Glutamatergic neuron (in vitro differentiated cells): ENCODE measurements at regions not wholly inside any gene's neighbourhood (a gene's known extent, or its start where the extent isn't known, plus 50 kb on each side); places are given as distances from the start of the nearest gene placed in this dataset.
A peak's percentile ranks its signal among the peaks of the same experiment; 100 is the strongest.
"Not testable (repeated sequence)": the region's sequence is repeated elsewhere in the genome, so short reads cannot be mapped to it uniquely, and the experiment has no call there.

Source experiments
- DNase-seq: peaks from one replicate; pipeline ENCODE4 v3.0.0; 2022
- H3K27ac Mint-ChIP-seq: one replicate; pipeline ENCODE4 v1.8.0; 2020; ENCODE audit warnings: mild to moderate bottlenecking, mixed read lengths, inconsistent platforms; ENCODE audit not compliant: unreplicated experiment
- H3K27me3 Mint-ChIP-seq: one replicate; pipeline ENCODE4 v1.8.0; 2020; ENCODE audit warnings: mild to moderate bottlenecking, moderate library complexity, mixed read lengths, inconsistent platforms; ENCODE audit not compliant: unreplicated experiment
- H3K36me3 Mint-ChIP-seq: one replicate; pipeline ENCODE4 v1.8.0; 2020; ENCODE audit warnings: mild to moderate bottlenecking, mixed read lengths, inconsistent platforms; ENCODE audit not compliant: unreplicated experiment
- H3K4me1 Mint-ChIP-seq: one replicate; pipeline ENCODE4 v1.8.0; 2020; ENCODE audit warnings: mild to moderate bottlenecking, low read depth, mixed read lengths, inconsistent platforms; ENCODE audit not compliant: unreplicated experiment
- H3K4me3 Mint-ChIP-seq: one replicate; pipeline ENCODE4 v1.8.0; 2020; ENCODE audit warnings: mild to moderate bottlenecking, mixed read lengths, inconsistent platforms; ENCODE audit not compliant: unreplicated experiment
- H3K9me3 Mint-ChIP-seq: one replicate; pipeline ENCODE4 v1.8.0; 2020; ENCODE audit warnings: mild to moderate bottlenecking, moderate library complexity, mixed read lengths, inconsistent platforms; ENCODE audit not compliant: unreplicated experiment

DNA sequence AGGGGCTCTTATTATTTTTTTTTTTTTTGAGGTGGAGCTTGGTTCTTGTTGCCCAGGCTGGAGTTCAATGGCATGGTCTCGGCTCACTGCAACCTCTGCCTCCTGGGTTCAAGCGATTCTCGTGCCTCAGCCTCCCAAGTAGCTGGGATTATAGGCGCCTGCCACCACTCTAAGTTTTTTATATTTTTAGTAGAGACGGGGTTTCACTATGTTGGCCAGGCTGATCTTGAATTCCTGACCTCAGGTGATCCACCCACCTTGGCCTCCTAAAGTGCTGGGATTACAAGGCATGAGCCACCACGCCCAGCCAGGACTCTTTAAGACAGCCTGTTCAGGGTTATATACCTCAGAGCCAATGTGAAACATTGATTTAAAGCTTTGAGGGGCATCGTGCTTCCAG, 669.7 kb upstream of the TPTE start:
- H3K27ac Mint-ChIP-seq, H3K27me3 Mint-ChIP-seq, H3K4me1 Mint-ChIP-seq, H3K36me3 Mint-ChIP-seq, H3K9me3 Mint-ChIP-seq, DNase-seq, H3K4me3 Mint-ChIP-seq: not testable (repeated sequence)

DNA sequence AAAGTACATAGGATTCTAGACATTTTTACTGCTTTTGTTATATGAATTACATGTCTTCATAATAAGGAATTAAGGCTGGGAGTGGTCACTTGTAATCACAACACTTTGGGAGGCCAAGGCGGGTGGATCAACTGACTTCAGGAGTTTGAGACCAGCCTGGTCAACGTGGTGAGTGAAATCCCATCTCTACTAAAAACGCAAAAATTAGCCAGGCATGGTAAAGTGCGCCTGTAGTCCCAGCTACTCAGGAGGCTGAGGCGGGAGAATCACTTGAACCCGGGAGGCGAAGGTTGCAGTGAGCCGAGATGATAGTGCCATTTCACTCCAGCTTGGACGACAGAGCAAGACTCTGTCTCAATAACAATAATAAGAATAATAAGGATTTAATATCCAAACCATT, 663.8 kb upstream of the TPTE start:
- not testable (repeated sequence) for H3K4me3 Mint-ChIP-seq, DNase-seq, H3K36me3 Mint-ChIP-seq, H3K27ac Mint-ChIP-seq, H3K4me1 Mint-ChIP-seq, H3K27me3 Mint-ChIP-seq
- peaks cover 16% of the 10 kb centered on the region for H3K9me3 Mint-ChIP-seq

- not testable (repeated sequence) for H3K36me3 Mint-ChIP-seq, DNase-seq, H3K4me3 Mint-ChIP-seq, H3K27ac Mint-ChIP-seq, H3K27me3 Mint-ChIP-seq, H3K4me1 Mint-ChIP-seq
- H3K9me3 Mint-ChIP-seq = peaks cover 25% of the 10 kb centered on the region
Measured at GRCh38 chr21:9859865-9860264, 661.5 kb upstream of the TPTE start.

DNA sequence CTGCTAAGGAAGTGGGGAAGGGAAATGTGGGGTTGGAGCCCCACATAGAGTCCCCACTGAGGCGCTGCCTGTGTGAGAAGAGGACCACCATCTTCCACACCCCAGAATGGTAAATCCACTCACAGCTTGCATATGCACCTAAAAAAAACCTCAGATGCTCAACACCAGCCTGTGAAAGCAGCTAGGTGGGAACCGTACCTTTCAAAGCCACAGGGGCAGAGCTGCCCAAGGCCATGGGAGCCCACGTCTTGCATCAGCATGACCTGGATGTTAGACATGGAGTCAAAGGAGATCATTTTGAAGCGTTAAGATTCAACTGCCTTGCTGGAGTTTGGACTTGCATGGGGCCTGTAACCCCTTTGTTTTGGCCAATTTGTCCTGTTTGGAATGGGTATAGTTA, 658.9 kb upstream of the TPTE start:
- not testable (repeated sequence) for H3K4me3 Mint-ChIP-seq
- H3K9me3 Mint-ChIP-seq = peaks cover 27% of the 10 kb centered on the region

DNA sequence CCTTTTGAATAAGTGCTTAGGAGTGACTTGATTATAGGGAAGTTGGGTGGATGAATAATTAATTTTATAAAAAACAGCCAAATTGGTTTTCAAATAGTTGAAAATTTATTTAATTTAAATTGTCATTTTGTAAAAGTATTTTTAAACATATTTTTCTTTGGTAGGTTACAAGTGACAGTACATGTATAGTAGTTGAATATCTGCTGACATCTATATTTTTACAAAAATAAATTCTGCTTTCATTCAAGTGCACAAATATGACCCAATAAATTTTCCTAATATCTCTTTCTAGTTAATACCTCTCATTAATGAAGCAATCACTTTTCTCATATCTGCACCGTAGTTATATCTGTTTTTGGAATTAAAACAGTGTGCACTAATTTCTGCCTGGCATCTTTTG, 653.6 kb upstream of the TPTE start:
- DNase-seq, H3K4me3 Mint-ChIP-seq, H3K36me3 Mint-ChIP-seq, H3K27ac Mint-ChIP-seq, H3K27me3 Mint-ChIP-seq, H3K4me1 Mint-ChIP-seq: not testable (repeated sequence)
- peaks cover 14% of the 10 kb centered on the region for H3K9me3 Mint-ChIP-seq

More for the DNA sequence above, 658.9 kb upstream of the TPTE start:
- H3K4me1 Mint-ChIP-seq, H3K27ac Mint-ChIP-seq, DNase-seq, H3K36me3 Mint-ChIP-seq, H3K27me3 Mint-ChIP-seq: not testable (repeated sequence)

DNA sequence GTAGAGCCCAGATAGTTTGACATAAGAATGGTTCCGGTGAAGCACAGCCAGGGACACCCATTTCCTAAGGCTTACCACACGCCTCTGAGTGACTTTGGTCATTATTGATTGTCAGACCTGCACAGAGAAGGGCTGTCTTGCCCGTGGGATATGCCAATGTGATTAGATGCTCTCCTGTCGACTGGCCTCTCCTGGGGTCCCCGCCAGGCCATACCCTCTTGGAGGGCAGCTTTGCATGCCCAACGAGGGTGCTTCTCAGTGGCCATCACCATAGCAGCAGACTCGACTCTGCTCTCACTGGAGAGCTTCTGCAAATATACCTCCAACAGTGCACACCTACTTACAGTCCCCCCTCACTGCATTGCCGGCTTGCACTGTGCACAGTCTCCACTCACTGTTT, 648.3 kb upstream of the TPTE start:
- H3K4me1 Mint-ChIP-seq, H3K27ac Mint-ChIP-seq, H3K27me3 Mint-ChIP-seq, H3K4me3 Mint-ChIP-seq, H3K9me3 Mint-ChIP-seq, DNase-seq: not testable (repeated sequence)
- H3K36me3 Mint-ChIP-seq = peaks cover 10% of the 10 kb centered on the region

DNA sequence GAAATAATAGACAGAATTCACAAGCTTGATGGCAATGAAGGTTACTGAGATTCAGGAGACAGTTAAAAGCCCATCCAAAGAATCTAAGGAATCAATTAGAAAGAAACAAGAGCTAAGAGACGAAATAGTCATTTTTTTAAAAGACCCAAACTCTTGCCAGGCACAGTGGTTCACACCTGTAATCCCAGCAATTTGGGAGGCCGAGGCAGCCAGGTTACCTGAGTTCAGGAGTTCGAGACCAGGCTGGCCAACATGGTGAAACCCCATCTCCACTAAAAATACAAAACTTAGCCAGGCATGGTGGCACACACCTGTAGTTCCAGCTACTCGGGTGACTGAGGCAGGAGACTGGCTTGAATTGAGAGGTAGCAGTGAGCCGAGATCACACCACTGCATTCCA, 647.2 kb upstream of the TPTE start:
- peaks cover 10% of the 10 kb centered on the region for H3K36me3 Mint-ChIP-seq
- not testable (repeated sequence) for DNase-seq, H3K9me3 Mint-ChIP-seq, H3K4me3 Mint-ChIP-seq, H3K4me1 Mint-ChIP-seq, H3K27me3 Mint-ChIP-seq
- H3K27ac Mint-ChIP-seq = peak overlapping the region; percentile 3

DNA sequence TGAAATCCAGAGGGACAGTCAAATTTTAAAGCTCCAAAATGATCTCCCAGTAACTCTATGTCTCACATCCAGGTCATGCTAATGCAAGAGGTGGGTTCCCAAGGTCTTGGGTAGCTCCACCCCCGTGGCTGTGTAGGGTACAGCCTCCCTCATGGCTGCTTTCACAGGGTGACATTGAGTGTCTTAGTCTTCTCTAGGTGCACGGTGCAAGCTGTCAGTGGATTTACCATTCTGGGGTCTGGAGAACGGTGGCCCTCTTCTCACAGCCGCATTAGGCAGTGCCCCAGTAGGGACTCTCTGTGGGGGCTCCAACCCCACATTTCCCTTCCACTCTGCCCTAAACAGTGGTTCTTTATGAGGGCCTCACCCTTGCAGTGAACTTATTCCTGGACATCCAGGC, 640.0 kb upstream of the TPTE start:
- H3K9me3 Mint-ChIP-seq = peaks cover 32% of the 10 kb centered on the region
- H3K36me3 Mint-ChIP-seq, H3K27ac Mint-ChIP-seq, DNase-seq, H3K27me3 Mint-ChIP-seq, H3K4me3 Mint-ChIP-seq, H3K4me1 Mint-ChIP-seq: not testable (repeated sequence)

GRCh38 chr21:9883047-9883446, 638.3 kb upstream of the TPTE start:
- not testable (repeated sequence) for H3K4me1 Mint-ChIP-seq, H3K36me3 Mint-ChIP-seq, H3K27ac Mint-ChIP-seq, DNase-seq, H3K27me3 Mint-ChIP-seq, H3K4me3 Mint-ChIP-seq
- H3K9me3 Mint-ChIP-seq = peaks cover 32% of the 10 kb centered on the region

GRCh38 chr21:9883571-9884282, 637.7 kb upstream of the TPTE start:
- H3K4me3 Mint-ChIP-seq, DNase-seq, H3K27me3 Mint-ChIP-seq, H3K27ac Mint-ChIP-seq, H3K36me3 Mint-ChIP-seq, H3K4me1 Mint-ChIP-seq: not testable (repeated sequence)
- peaks cover 32% of the 10 kb centered on the region for H3K9me3 Mint-ChIP-seq

GRCh38 chr21:9888500-9888899, 632.9 kb upstream of the TPTE start:
- H3K4me1 Mint-ChIP-seq, H3K27me3 Mint-ChIP-seq, H3K27ac Mint-ChIP-seq, H3K36me3 Mint-ChIP-seq, DNase-seq, H3K4me3 Mint-ChIP-seq: not testable (repeated sequence)
- H3K9me3 Mint-ChIP-seq = peaks cover 14% of the 10 kb centered on the region

DNA sequence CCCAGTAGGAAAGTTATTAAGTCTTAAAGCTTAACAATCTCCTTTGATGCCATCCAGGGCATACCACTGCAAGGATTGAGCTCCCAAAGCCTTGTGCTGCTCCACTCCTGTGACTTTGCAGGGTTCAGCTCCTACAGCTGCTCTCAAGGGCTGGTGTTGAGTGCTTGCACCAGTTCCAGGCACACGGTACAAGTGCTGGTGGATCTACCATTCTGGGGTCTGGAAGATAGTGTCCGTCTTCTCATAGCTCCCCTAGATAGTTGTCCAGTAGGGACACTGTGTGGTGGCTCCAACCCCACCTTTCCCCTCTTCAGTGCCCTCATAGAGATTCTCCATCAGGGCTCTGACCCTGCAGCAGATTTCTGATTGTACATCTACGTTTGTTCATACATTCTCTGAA, 617.8 kb upstream of the TPTE start:
- not testable (repeated sequence) for H3K4me3 Mint-ChIP-seq, H3K27ac Mint-ChIP-seq, H3K4me1 Mint-ChIP-seq, DNase-seq, H3K27me3 Mint-ChIP-seq, H3K9me3 Mint-ChIP-seq, H3K36me3 Mint-ChIP-seq

- H3K4me1 Mint-ChIP-seq, H3K36me3 Mint-ChIP-seq, H3K27ac Mint-ChIP-seq, H3K4me3 Mint-ChIP-seq, DNase-seq, H3K27me3 Mint-ChIP-seq: not testable (repeated sequence)
- H3K9me3 Mint-ChIP-seq = peaks cover 13% of the 10 kb centered on the region
Measured at GRCh38 chr21:9914135-9914534, 607.2 kb upstream of the TPTE start.
